H9 (cell line): ENCODE measurements at regions not wholly inside any gene's neighbourhood (a gene's known extent, or its start where the extent isn't known, plus 50 kb on each side); places are given as distances from the start of the nearest gene placed in this dataset.

Source experiments
- DNase-seq: peaks from one replicate; pipeline ENCODE4 v3.0.0-alpha.2; 2017
- H2AFZ ChIP-seq: one replicate; pipeline ENCODE4 v1.6.1; 2013; ENCODE audit warnings: mild to moderate bottlenecking, low read length, control low read depth, moderate library complexity
- H2AK5ac ChIP-seq: 2 replicates; pipeline ENCODE4 v1.6.1; 2013; ENCODE audit warnings: low read length, control low read depth, mixed read lengths; ENCODE audit not compliant: insufficient read length
- H2BK120ac ChIP-seq: one replicate; pipeline ENCODE4 v1.6.1; 2013; ENCODE audit warnings: low read depth, mild to moderate bottlenecking, low read length, control low read depth, inconsistent platforms; ENCODE audit not compliant: poor library complexity, severe bottlenecking
- H2BK12ac ChIP-seq: 2 replicates; pipeline ENCODE4 v1.6.1; 2013; ENCODE audit warnings: low read length, control low read depth, mixed read lengths, low read depth; ENCODE audit not compliant: insufficient read length
- H2BK15ac ChIP-seq: 2 replicates; pipeline ENCODE4 v1.6.1; 2013; ENCODE audit warnings: low read depth, low read length, control low read depth
- H2BK20ac ChIP-seq: one replicate; pipeline ENCODE4 v1.6.1; 2013; ENCODE audit warnings: low read depth, mild to moderate bottlenecking, low read length, control low read depth, inconsistent platforms; ENCODE audit not compliant: poor library complexity, severe bottlenecking
- H2BK5ac ChIP-seq: 2 replicates; pipeline ENCODE4 v1.6.1; 2013; ENCODE audit warnings: low read length, control low read depth, mixed read lengths; ENCODE audit not compliant: insufficient read length
- H3K14ac ChIP-seq: 2 replicates; pipeline ENCODE4 v1.6.1; 2013; ENCODE audit warnings: low read length, control low read depth; ENCODE audit not compliant: insufficient read depth
- H3K18ac ChIP-seq: 2 replicates; pipeline ENCODE4 v1.6.1; 2013; ENCODE audit warnings: low read depth, mild to moderate bottlenecking, mixed read lengths, low read length, control low read depth; ENCODE audit not compliant: insufficient read length
- H3K23ac ChIP-seq: 2 replicates; pipeline ENCODE4 v1.6.1; 2013; ENCODE audit warnings: low read length, control low read depth, mixed read lengths, low read depth; ENCODE audit not compliant: insufficient read length
- H3K23me2 ChIP-seq: 2 replicates; pipeline ENCODE4 v1.6.1; 2013; ENCODE audit warnings: low read depth, mild to moderate bottlenecking, mixed read lengths, low read length, control low read depth; ENCODE audit not compliant: insufficient read length, poor library complexity, severe bottlenecking
- H3K27ac ChIP-seq: 2 replicates; pipeline ENCODE4 v1.5.1; 2013; ENCODE audit warnings: low read length, control low read depth, mixed read lengths, low read depth; ENCODE audit not compliant: insufficient read length
- H3K27me3 ChIP-seq: 2 replicates; pipeline ENCODE4 v1.6.1; 2013; ENCODE audit warnings: low read length, control low read depth, inconsistent platforms; ENCODE audit not compliant: insufficient read depth
- H3K4ac ChIP-seq: 2 replicates; pipeline ENCODE4 v1.6.1; 2013; ENCODE audit warnings: low read depth, mild to moderate bottlenecking, control low read depth, inconsistent platforms, low read length, moderate library complexity
- H3K4me1 ChIP-seq: 2 replicates; pipeline ENCODE4 v1.6.1; 2013; ENCODE audit warnings: low read length, control low read depth, inconsistent platforms; ENCODE audit not compliant: insufficient read depth
- H3K4me2 ChIP-seq: 2 replicates; pipeline ENCODE4 v1.6.1; 2013; ENCODE audit warnings: low read length, control low read depth, mixed read lengths; ENCODE audit not compliant: insufficient read length, insufficient read depth
- H3K56ac ChIP-seq: 2 replicates; pipeline ENCODE4 v1.6.1; 2013; ENCODE audit warnings: low read depth, mild to moderate bottlenecking, mixed read lengths, low read length, control low read depth; ENCODE audit not compliant: insufficient read length
- H3K79me1 ChIP-seq: 2 replicates; pipeline ENCODE4 v1.6.1; 2013; ENCODE audit warnings: low read depth, mild to moderate bottlenecking, moderate library complexity, low read length, control low read depth, inconsistent platforms; ENCODE audit not compliant: insufficient read depth, poor library complexity, severe bottlenecking
- H3K79me2 ChIP-seq: 2 replicates; pipeline ENCODE4 v1.6.1; 2013; ENCODE audit warnings: low read length, control low read depth, inconsistent platforms; ENCODE audit not compliant: insufficient read depth
- H3K9ac ChIP-seq: 2 replicates; pipeline ENCODE4 v1.6.1; 2013; ENCODE audit warnings: low read length, control low read depth, mixed read lengths; ENCODE audit not compliant: insufficient read length; ENCODE audit errors: extremely low read depth
- H3K9me3 ChIP-seq: one replicate; pipeline ENCODE4 v1.6.1; 2013; ENCODE audit warnings: low read depth, low read length, inconsistent platforms; ENCODE audit not compliant: control insufficient read depth
- H3T11ph ChIP-seq: one replicate; pipeline ENCODE4 v1.6.1; 2013; ENCODE audit warnings: mild to moderate bottlenecking, low read length, control low read depth, inconsistent platforms
- H4K20me1 ChIP-seq: one replicate; pipeline ENCODE4 v1.6.1; 2013; ENCODE audit not compliant: control insufficient read depth, insufficient read length, insufficient read depth
- H4K5ac ChIP-seq: 2 replicates; pipeline ENCODE4 v1.6.1; 2013; ENCODE audit warnings: low read depth, mild to moderate bottlenecking, mixed read lengths, low read length, control low read depth; ENCODE audit not compliant: insufficient read length
- H4K8ac ChIP-seq: replicated peaks from 2 replicates; pipeline ENCODE4 v1.6.1; 2013; ENCODE audit warnings: low read length, control low read depth, mixed read lengths, low read depth; ENCODE audit not compliant: insufficient read length
- H4K91ac ChIP-seq: 2 replicates; pipeline ENCODE4 v1.6.1; 2013; ENCODE audit warnings: low read depth, mild to moderate bottlenecking, moderate library complexity, mixed read lengths, low read length, control low read depth; ENCODE audit not compliant: insufficient read length
- H3K27ac Mint-ChIP-seq, 3 experiments: 2 replicates in 2 of 3; 3 replicates in 1 of 3; pipeline ENCODE4 v1.8.0; 2020 to 2021; ENCODE audit warnings: mixed read lengths in 3 of 3, mild to moderate bottlenecking in 1 of 3, moderate library complexity in 1 of 3
- H3K27me3 Mint-ChIP-seq: 2 replicates; pipeline ENCODE4 v1.8.0; 2021; ENCODE audit warnings: low read depth, mild to moderate bottlenecking, moderate library complexity, mixed read lengths
- H3K36me3 Mint-ChIP-seq, 3 experiments: 2 replicates in 2 of 3; 3 replicates in 1 of 3; pipeline ENCODE4 v1.8.0; 2020 to 2021; ENCODE audit warnings: low read depth in 3 of 3, mixed read lengths in 3 of 3; ENCODE audit not compliant: insufficient read depth in 1 of 3
- H3K4me1 Mint-ChIP-seq, 2 experiments: 2 replicates each; pipeline ENCODE4 v1.8.0; 2020; ENCODE audit warnings: mixed read lengths in 2 of 2
- H3K4me3 Mint-ChIP-seq, 2 experiments: 2 replicates in 1 of 2; 3 replicates in 1 of 2; pipeline ENCODE4 v1.8.0; 2020 to 2021; ENCODE audit warnings: mild to moderate bottlenecking in 2 of 2, mixed read lengths in 2 of 2, moderate library complexity in 1 of 2
- H3K9me3 Mint-ChIP-seq, 2 experiments: 2 replicates in 1 of 2; 3 replicates in 1 of 2; pipeline ENCODE4 v1.8.0; 2020; ENCODE audit warnings: mild to moderate bottlenecking in 2 of 2, mixed read lengths in 2 of 2, moderate library complexity in 1 of 2
- CTCF ChIP-seq: fragments of 200-600 bp; sonication (generic); conservative IDR thresholded peaks from 3 replicates; pipeline ENCODE4 v1.8.0; 2021; ENCODE audit warnings: antibody characterized with exemption, mild to moderate bottlenecking
- WGBS: extraction: QIAGEN DNeasy Blood & Tissue Kit; methylation state at CpG from one replicate; pipeline ENCODE4 v1.1.7; 2013; ENCODE audit warnings: missing lambda C conversion rate, low lambda C conversion rate, mixed read lengths; ENCODE audit not compliant: insufficient read length; ENCODE audit errors: extremely low coverage; 5-methylcytosine and 5-hydroxymethylcytosine counted together

GRCh38 chr17:36778448-36778847 lies 158.8 kb upstream of the LHX1 start:
- Histone ChIP-seq H2BK15ac (no peak overlapping the region), H3K27ac (no peak overlapping the region), H3K4me2 (no peak overlapping the region), H3K4me1 (peaks cover 10% of the 10 kb centered on the region), H3K18ac (no peak overlapping the region), H3K23ac (no peak overlapping the region), H2AK5ac (no peak overlapping the region), H2BK12ac (no peak overlapping the region), H3K9ac (no peak overlapping the region), H4K8ac (no peak overlapping the region), H3K56ac (no peak overlapping the region), H2BK20ac (no peak overlapping the region), H3K79me2 (no peaks in the 10 kb centered on the region), H3K14ac (no peak overlapping the region; the same call in 1 of the 2 replicates), H3K27me3 (no peaks in the 10 kb centered on the region), H4K91ac (no peak overlapping the region), H2BK5ac (no peak overlapping the region), H2BK120ac (no peak overlapping the region), H3K23me2 (no peaks in the 10 kb centered on the region), H4K20me1 (no peaks in the 10 kb centered on the region), H4K5ac (no peak overlapping the region), H3K9me3 (no peaks in the 10 kb centered on the region), H2AFZ (no peak overlapping the region), H3T11ph (no peak overlapping the region), H3K79me1 (no peaks in the 10 kb centered on the region), H3K4ac (no peak overlapping the region)
- H3K27me3 Mint-ChIP-seq = peaks cover 14% of the 10 kb centered on the region
- no peak for TF ChIP-seq CTCF
- no peak overlapping the region for H3K27ac Mint-ChIP-seq
- no peaks in the 10 kb centered on the region for H3K36me3 Mint-ChIP-seq
- DNase-seq = no peak
- no peaks in the 10 kb centered on the region; a peak in 1 of 5 replicates for H3K9me3 Mint-ChIP-seq
- H3K4me1 Mint-ChIP-seq = peaks cover 38 to 49% of the 10 kb centered on the region in 2 experiments
- no CpG with 5 or more reads among the region's 8 CpGs for WGBS
- H3K4me3 Mint-ChIP-seq = no peak overlapping the region
